ENCODE measurements at regions not wholly inside any gene's neighbourhood (a gene's known extent, or its start where the extent isn't known, plus 50 kb on each side); places are given as distances from the start of the nearest gene placed in this dataset.

- DNase-seq (ENCODE audit: low read depth), result no peak
Observed at GRCh38 chr9:99753436-99753835, 68.2 kb upstream of the NR4A3 start.

GRCh38 chr9:99760421-99760820, 61.3 kb upstream of the NR4A3 start:
- no peak for DNase-seq (ENCODE audit: low read depth)

GRCh38 chr9:99762470-99762869, 59.2 kb upstream of the NR4A3 start:
- no peak for DNase-seq (ENCODE audit: low read depth)

Data from HS-5 (cell line).